ENCODE measurements at regions not wholly inside any gene's neighbourhood (a gene's known extent, or its start where the extent isn't known, plus 50 kb on each side); places are given as distances from the start of the nearest gene placed in this dataset.

GRCh38 chr6:154561750-154562149 lies 51.3 kb upstream of the CNKSR3 start:
- DNase-seq: no peak

GRCh38 chr6:154565331-154565730 lies 54.8 kb upstream of the CNKSR3 start:
- DNase-seq: no peak

GRCh38 chr6:154566866-154567265 lies 56.4 kb upstream of the CNKSR3 start:
- no peak for DNase-seq

- no peak for DNase-seq
Observed at GRCh38 chr6:154567695-154568220, 57.3 kb upstream of the CNKSR3 start.

- peak in 1 of 2 donors; percentile 11 for DNase-seq
Observed at GRCh38 chr6:154569156-154569862, 58.8 kb upstream of the CNKSR3 start.

GRCh38 chr6:154570505-154570904 lies 60.0 kb upstream of the CNKSR3 start:
- DNase-seq: no peak

- no peak for DNase-seq
Observed at GRCh38 chr6:154572556-154572955, 62.1 kb upstream of the CNKSR3 start.

GRCh38 chr6:154578004-154578559 lies 67.6 kb upstream of the CNKSR3 start:
- DNase-seq: no peak

GRCh38 chr6:154579046-154579445 lies 68.6 kb upstream of the CNKSR3 start:
- no peak for DNase-seq

GRCh38 chr6:154579485-154579884 lies 69.0 kb upstream of the CNKSR3 start:
- no peak for DNase-seq

GRCh38 chr6:154580397-154581135 lies 70.1 kb upstream of the CNKSR3 start:
- DNase-seq: no peak

- no peak for DNase-seq
Observed at GRCh38 chr6:154582696-154583095, 72.2 kb upstream of the CNKSR3 start.

- no peak for DNase-seq
Observed at GRCh38 chr6:154583546-154584188, 73.2 kb upstream of the CNKSR3 start.

GRCh38 chr6:154590756-154591155 lies 80.3 kb upstream of the CNKSR3 start:
- DNase-seq: no peak

GRCh38 chr6:154591234-154591633 lies 80.7 kb upstream of the CNKSR3 start:
- no peak for DNase-seq

GRCh38 chr6:154592199-154592860 lies 81.8 kb upstream of the CNKSR3 start:
- DNase-seq: no peak

- no peak for DNase-seq
Observed at GRCh38 chr6:154593122-154593521, 82.6 kb upstream of the CNKSR3 start.

GRCh38 chr6:154594496-154595198 lies 84.2 kb upstream of the CNKSR3 start:
- no peak for DNase-seq

GRCh38 chr6:154595538-154595937 lies 85.1 kb upstream of the CNKSR3 start:
- DNase-seq: no peak

GRCh38 chr6:154596009-154596408 lies 85.5 kb upstream of the CNKSR3 start:
- DNase-seq: no peak

GRCh38 chr6:154596701-154597100 lies 86.2 kb upstream of the CNKSR3 start:
- DNase-seq: no peak

- no peak for DNase-seq
Observed at GRCh38 chr6:154598399-154598798, 87.9 kb upstream of the CNKSR3 start.

Data from inflammatory macrophage treated with lipopolysaccharide for 1 hour (primary cell).